ENCODE measurements at regions not wholly inside any gene's neighbourhood (a gene's known extent, or its start where the extent isn't known, plus 50 kb on each side); places are given as distances from the start of the nearest gene placed in this dataset.

GRCh38 chr2:79453918-79454317 is 58.9 kb upstream of the CTNNA2 start:
- DNase-seq (ENCODE audit: low read depth) = peak; percentile 0
- TF ChIP-seq, protein P1, sequence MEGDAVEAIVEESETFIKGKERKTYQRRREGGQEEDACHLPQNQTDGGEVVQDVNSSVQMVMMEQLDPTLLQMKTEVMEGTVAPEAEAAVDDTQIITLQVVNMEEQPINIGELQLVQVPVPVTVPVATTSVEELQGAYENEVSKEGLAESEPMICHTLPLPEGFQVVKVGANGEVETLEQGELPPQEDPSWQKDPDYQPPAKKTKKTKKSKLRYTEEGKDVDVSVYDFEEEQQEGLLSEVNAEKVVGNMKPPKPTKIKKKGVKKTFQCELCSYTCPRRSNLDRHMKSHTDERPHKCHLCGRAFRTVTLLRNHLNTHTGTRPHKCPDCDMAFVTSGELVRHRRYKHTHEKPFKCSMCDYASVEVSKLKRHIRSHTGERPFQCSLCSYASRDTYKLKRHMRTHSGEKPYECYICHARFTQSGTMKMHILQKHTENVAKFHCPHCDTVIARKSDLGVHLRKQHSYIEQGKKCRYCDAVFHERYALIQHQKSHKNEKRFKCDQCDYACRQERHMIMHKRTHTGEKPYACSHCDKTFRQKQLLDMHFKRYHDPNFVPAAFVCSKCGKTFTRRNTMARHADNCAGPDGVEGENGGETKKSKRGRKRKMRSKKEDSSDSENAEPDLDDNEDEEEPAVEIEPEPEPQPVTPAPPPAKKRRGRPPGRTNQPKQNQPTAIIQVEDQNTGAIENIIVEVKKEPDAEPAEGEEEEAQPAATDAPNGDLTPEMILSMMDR (IDR thresholded peaks at IDR 0.05; ENCODE audit: insufficient read depth, low read depth, low read length) = no peak
- H3K4me3 ChIP-seq (ENCODE audit: low read depth, low read length) = no peak overlapping the region

DNA sequence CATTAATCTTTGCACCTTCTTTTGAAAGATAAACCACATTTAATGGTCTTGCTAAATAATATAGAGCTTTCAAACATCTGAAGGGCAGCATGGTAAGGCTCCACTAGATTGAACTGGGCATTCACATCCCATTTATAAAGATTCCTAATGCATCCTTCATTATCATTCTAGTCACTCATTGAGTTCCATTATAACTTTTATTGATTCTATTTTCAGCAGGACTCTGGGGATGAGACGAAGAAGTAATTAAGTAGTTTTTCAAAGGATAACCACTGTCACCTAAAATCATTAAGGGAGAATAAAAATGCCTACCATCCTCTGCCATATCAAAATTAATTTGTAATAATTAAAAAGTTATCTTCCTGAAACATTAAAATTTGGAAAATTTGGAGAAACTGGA is 60.2 kb upstream of the CTNNA2 start:
- no peak overlapping the region for H3K4me3 ChIP-seq (ENCODE audit: low read depth, low read length)
- TF ChIP-seq, protein P1 (IDR thresholded peaks at IDR 0.05; ENCODE audit: insufficient read depth, low read depth, low read length) = no peak
- no peak for DNase-seq (ENCODE audit: low read depth)

DNA sequence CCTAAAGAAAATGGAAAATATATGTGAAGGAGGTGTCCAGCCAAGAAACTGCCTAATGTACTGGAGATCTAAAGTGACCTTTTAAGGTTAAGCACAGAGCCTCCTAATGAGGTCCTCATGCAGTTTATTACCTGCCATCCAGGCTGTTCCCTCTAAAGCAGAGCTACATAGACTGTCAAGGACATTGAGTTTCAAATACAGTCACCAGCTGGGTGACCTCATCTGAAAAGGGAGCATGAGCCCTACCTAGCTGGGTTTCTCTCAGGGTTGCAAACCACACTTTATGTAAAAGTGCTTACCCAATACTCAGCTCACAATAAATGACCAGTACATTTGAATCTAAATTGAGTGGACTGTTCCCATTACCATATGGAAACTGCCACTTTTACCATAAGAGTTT is 65.4 kb upstream of the CTNNA2 start:
- DNase-seq (ENCODE audit: low read depth) = no peak
- H3K4me3 ChIP-seq (ENCODE audit: low read depth, low read length) = no peak overlapping the region
- TF ChIP-seq, protein P1 (IDR thresholded peaks at IDR 0.05; ENCODE audit: insufficient read depth, low read depth, low read length) = no peak

- no peak overlapping the region for H3K4me3 ChIP-seq (ENCODE audit: low read depth, low read length)
- TF ChIP-seq, protein P1 (IDR thresholded peaks at IDR 0.05; ENCODE audit: insufficient read depth, low read depth, low read length) = no peak
- DNase-seq (ENCODE audit: low read depth) = no peak
Measured at GRCh38 chr2:79446313-79446712, 66.5 kb upstream of the CTNNA2 start.

DNA sequence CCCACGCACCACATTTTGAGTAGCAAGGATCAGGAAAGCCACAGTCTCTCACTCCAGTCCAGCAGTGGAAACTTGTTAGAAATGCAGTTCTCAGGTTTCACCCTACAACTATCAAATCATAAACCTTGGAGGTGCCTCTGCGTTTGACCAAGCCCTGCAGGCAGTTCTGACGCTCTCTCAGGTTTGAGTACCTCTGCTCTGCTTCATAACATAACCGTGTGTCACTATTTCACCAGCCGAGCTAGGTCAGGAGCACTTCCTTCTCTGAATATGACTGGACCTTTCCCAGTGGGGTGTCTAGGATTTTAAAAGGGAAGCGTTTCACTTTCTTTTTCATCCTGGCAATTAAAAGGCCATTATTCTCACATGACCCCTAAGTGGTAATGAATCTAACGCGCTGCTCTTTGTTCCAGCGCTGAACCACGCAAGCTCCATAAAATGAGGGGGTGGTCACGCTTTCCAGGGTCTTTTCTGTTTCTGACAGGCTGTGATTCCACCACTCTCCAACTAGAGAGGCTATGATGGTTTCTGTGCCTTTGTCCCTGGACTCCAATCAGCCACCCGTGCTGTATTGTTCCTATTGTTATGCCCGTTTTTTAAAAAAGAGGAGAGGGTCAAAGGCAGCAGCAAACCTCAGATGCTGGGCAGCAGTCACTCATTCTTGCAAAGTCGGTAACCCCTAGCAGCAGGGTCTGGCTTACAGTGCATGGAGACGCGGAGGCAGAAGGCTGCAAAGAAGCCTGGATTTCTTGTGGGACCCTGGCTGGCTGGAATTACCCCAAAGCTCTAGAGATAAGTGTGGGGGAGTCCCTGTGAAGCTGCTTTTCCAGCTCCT is 75.2 kb upstream of the CTNNA2 start:
- no peak for DNase-seq (ENCODE audit: low read depth)
- no peak overlapping the region for H3K4me3 ChIP-seq (ENCODE audit: low read depth, low read length)
- TF ChIP-seq, protein P1 (IDR thresholded peaks at IDR 0.05; ENCODE audit: insufficient read depth, low read depth, low read length) = no peak

DNA sequence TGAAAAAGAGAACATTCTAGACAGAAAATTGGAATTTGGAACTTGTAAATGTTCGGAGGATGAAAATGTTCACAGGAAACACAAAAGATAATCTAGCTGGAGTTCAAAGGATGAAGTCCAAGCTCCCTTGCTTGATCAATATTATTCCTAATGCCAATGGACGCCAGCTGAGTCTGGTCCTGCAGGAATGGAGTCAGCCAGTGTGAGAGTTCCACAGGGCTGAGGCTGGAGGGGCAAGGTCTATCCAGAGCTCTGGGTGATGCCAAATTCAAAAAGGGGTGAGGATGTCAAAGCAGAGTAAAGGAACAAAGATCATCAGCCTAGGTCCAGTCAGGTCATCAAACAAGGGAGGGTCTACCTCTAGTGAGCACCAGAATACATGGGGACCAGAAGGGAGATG is 78.5 kb upstream of the CTNNA2 start:
- TF ChIP-seq, protein P1 (IDR thresholded peaks at IDR 0.05; ENCODE audit: insufficient read depth, low read depth, low read length) = no peak
- no peak overlapping the region for H3K4me3 ChIP-seq (ENCODE audit: low read depth, low read length)

DNA sequence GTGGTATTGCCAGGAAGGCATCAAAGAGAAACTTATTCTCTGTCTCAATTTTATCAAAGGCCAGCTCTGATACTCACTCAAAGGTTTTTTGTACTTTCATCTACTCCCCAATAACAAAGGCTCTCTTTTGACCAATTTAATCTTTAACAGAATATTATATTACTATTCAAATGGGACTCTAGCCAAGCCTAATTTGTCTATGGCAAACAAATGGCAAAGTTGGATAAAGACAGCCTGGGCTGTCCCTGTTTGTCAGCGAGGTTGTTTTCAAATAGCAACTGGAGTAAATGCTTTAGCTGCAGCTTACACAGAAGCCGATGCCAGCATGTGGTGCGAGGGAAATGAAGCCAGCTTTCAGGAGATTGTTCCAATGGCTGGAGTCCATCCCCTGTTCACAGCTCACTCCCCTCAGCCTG is 80.1 kb upstream of the CTNNA2 start:
- TF ChIP-seq, protein P1 (IDR thresholded peaks at IDR 0.05; ENCODE audit: insufficient read depth, low read depth, low read length) = no peak
- no peak for DNase-seq (ENCODE audit: low read depth)
- no peak overlapping the region for H3K4me3 ChIP-seq (ENCODE audit: low read depth, low read length)

More for the DNA sequence above, 78.5 kb upstream of the CTNNA2 start:
- no peak for DNase-seq (ENCODE audit: low read depth)
